Progenitor cell of endocrine pancreas (in vitro differentiated cells): ENCODE measurements at regions not wholly inside any gene's neighbourhood (a gene's known extent, or its start where the extent isn't known, plus 50 kb on each side); places are given as distances from the start of the nearest gene placed in this dataset.

Source experiments
- DNase-seq: peaks from one replicate; pipeline ENCODE4 v3.0.0; 2021; ENCODE audit warnings: low spot score; ENCODE audit not compliant: unreplicated experiment
- H3K27ac Mint-ChIP-seq: 2 replicates; pipeline ENCODE4 v1.8.0; 2021; ENCODE audit warnings: mild to moderate bottlenecking, moderate library complexity, mixed read lengths
- H3K27me3 Mint-ChIP-seq: 2 replicates; pipeline ENCODE4 v1.8.0; 2021; ENCODE audit warnings: mixed read lengths
- H3K36me3 Mint-ChIP-seq: 2 replicates; pipeline ENCODE4 v1.8.0; 2022; ENCODE audit warnings: mixed read lengths; ENCODE audit not compliant: insufficient read depth
- H3K4me1 Mint-ChIP-seq: 2 replicates; pipeline ENCODE4 v1.8.0; 2021; ENCODE audit warnings: low read depth, mixed read lengths
- H3K4me3 Mint-ChIP-seq: 2 replicates; pipeline ENCODE4 v1.8.0; 2021; ENCODE audit warnings: low read depth, mild to moderate bottlenecking, moderate library complexity, mixed read lengths
- H3K9me3 Mint-ChIP-seq: 2 replicates; pipeline ENCODE4 v1.8.0; 2021; ENCODE audit warnings: low read depth, mixed read lengths
- CTCF ChIP-seq: fragments of 200-600 bp; sonication (generic); IDR thresholded peaks from one replicate; pipeline ENCODE4 v1.5.0; 2021; ENCODE audit warnings: antibody characterized with exemption, mild to moderate bottlenecking; ENCODE audit not compliant: unreplicated experiment

- H3K9me3 Mint-ChIP-seq: peaks cover 41% of the 10 kb centered on the region
- peaks cover 4% of the 10 kb centered on the region for H3K36me3 Mint-ChIP-seq
- no peaks in the 10 kb centered on the region for H3K27me3 Mint-ChIP-seq
- no peaks in the 10 kb centered on the region for H3K4me1 Mint-ChIP-seq
- no peak overlapping the region for H3K27ac Mint-ChIP-seq
- no peak for TF ChIP-seq CTCF
- no peak overlapping the region for H3K4me3 Mint-ChIP-seq
- DNase-seq: no peak
Measured at GRCh38 chr12:34373926-34374325, 351.6 kb downstream of the ALG10 start.

DNA sequence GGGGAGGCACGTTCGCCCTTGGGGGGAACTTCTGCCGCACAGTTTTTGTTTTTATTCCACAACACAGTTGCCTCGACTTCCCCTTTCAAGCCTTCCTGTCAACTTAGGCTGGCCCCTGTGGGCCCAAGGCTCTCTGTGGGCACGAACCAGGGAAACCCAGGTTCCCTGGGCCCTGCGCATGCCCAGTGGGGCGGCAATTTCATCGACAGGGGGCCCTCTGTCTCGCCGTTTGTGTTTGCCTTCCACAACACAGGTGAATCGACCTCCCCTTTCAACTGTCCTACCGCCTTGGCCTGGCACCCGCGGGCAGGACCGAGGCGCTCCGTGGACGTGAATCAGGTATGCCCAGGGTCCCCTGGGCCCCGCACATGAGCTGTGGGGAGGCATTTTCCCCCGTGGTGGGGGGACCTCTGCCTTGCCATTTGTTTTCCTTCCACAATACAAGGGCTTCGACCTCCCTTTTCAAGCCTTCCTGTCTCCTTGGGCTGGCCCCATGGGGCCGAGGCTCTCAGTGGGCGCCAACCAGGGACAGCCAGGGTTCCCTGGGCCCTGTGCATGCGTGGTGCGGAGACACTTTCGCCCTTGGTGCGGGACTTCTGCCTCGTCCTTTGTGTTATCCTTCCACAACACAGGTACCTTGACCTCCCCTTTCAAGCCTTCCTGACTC, 354.0 kb downstream of the ALG10 start:
- Mint-ChIP-seq H3K9me3 (peaks cover 43% of the 10 kb centered on the region), H3K36me3 (peaks cover 9% of the 10 kb centered on the region), H3K4me1 (no peaks in the 10 kb centered on the region), H3K27ac (no peak overlapping the region), H3K27me3 (no peaks in the 10 kb centered on the region), H3K4me3 (no peak overlapping the region)
- TF ChIP-seq CTCF: no peak
- no peak for DNase-seq

DNA sequence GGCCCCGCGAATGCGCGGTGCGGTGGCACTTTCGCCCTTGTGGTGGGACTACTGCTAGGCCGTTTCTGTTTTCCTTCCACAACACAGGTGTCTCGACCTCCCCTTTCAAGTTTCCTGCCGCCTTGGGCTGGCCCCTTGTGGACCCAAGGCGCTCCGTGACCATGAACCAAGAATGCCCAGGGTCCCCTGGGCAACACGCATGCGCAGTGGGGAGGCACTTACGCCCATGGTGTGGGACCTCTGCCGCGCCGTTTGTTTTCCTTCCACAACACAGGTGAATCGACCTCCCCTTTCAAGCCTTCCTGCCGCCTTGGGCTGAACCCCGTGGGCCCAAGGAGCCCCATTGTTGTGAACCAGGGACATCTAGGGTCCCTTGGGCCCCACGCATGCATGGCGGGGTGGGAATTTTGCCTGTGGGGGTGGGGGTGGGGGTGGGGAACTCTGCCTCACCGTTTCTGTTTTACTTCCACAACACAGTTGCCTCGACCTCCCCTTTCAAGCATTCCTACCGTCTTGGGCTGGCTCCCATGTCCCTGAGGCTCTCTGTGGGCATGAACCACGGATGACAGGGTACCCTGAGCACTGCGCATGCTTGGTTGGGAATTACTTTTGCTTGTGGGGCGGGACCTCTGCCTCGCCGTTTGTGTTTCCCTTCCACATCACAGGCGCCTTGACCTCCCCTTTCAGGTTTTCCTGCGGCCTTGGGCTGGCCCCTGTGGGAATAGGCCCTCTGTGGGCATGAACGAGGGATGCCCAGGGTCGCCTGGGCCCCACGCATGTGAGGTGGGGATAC, 355.1 kb downstream of the ALG10 start:
- no peak for TF ChIP-seq CTCF
- H3K27me3 Mint-ChIP-seq: no peaks in the 10 kb centered on the region
- no peak for DNase-seq
- H3K4me3 Mint-ChIP-seq: no peak overlapping the region
- no peak overlapping the region for H3K27ac Mint-ChIP-seq
- no peaks in the 10 kb centered on the region for H3K4me1 Mint-ChIP-seq
- H3K9me3 Mint-ChIP-seq: peaks cover 39% of the 10 kb centered on the region
- H3K36me3 Mint-ChIP-seq: peaks cover 7% of the 10 kb centered on the region

DNA sequence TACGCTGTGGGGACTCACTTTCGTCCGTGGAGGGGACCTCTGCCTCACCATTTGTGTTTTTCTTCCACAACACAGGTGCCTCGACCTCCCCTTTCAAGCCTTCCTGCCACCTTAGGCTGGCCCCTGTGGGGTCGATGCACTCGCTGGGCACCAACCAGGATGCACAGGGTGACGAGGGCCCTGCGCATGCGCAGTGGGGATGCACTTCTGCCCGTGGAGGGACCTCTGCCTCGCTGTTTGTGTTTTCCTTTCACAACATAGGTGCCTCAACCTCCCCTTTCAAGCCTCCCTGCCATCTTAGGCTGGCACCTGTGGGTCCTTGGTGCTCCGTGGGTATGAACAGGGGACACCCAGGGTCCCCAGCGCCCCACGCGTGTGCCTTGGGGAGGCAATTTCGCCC, 356.8 kb downstream of the ALG10 start:
- DNase-seq: no peak
- H3K27me3 Mint-ChIP-seq: no peaks in the 10 kb centered on the region
- no peak for TF ChIP-seq CTCF
- peaks cover 32% of the 10 kb centered on the region for H3K9me3 Mint-ChIP-seq
- peaks cover 7% of the 10 kb centered on the region for H3K36me3 Mint-ChIP-seq
- H3K4me1 Mint-ChIP-seq: no peaks in the 10 kb centered on the region
- H3K4me3 Mint-ChIP-seq: no peak overlapping the region
- no peak overlapping the region for H3K27ac Mint-ChIP-seq

DNA sequence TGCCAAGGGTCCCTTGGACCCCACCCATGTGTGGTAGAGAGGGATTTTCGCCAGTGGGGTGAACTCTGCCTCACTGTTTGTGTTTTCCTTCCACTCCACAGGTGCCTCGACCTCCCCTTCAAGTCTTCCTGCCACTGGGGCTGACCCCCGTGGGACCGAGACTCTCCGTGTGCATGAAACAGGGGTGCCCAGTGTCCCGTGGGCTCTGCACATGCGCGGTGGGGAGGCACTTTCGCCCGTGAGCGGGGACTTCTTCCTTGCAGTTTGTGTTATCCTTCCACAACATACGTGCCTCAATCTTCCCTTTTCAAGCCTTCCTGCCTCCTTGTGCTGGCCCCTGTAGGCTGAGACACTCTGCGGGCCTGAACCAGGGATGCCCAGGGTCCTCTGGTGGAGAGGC, 362.4 kb downstream of the ALG10 start:
- Mint-ChIP-seq H3K27me3 (no peaks in the 10 kb centered on the region), H3K9me3 (peaks cover 45% of the 10 kb centered on the region), H3K27ac (no peak overlapping the region), H3K4me1 (no peaks in the 10 kb centered on the region), H3K4me3 (no peak overlapping the region), H3K36me3 (peaks cover 8% of the 10 kb centered on the region)
- TF ChIP-seq CTCF: no peak
- no peak for DNase-seq
